HL-60 (cell line): ENCODE measurements at regions not wholly inside any gene's neighbourhood (a gene's known extent, or its start where the extent isn't known, plus 50 kb on each side); places are given as distances from the start of the nearest gene placed in this dataset.
A peak's percentile ranks its signal among the peaks of the same experiment; 100 is the strongest.

Experiments used
- DNase-seq, 2 experiments: peaks; one replicate each; pipeline ENCODE4 v3.0.0-alpha.2; 2010 to 2020; ENCODE audit warnings: low read depth in 1 of 2, low spot score in 1 of 2
- H3K27ac ChIP-seq: fragments of 250-450 bp; sonication (Bioruptor Pico); replicated peaks from 2 replicates; pipeline ENCODE4 v1.5.1; 2020; ENCODE audit warnings: mild to moderate bottlenecking, moderate library complexity
- H3K27me3 ChIP-seq: fragments of 250-450 bp; sonication (Bioruptor Pico); 2 replicates; pipeline ENCODE4 v1.5.1; 2021; ENCODE audit warnings: mild to moderate bottlenecking, moderate library complexity; ENCODE audit not compliant: insufficient read depth, poor library complexity, severe bottlenecking
- H3K4me3 ChIP-seq: replicated peaks from 2 replicates; pipeline ENCODE4 v1.5.1; 2011; ENCODE audit warnings: mild to moderate bottlenecking, control low read depth, low read length; ENCODE audit not compliant: insufficient read depth
- CTCF ChIP-seq: IDR thresholded peaks from one replicate; pipeline ENCODE4 v1.5.1; 2011; ENCODE audit warnings: low read length, control low read depth, inconsistent platforms; ENCODE audit not compliant: insufficient read depth
- GABPA ChIP-seq: IDR thresholded peaks from 2 replicates; pipeline ENCODE4 v1.6.1; 2012; ENCODE audit warnings: low read depth
- POLR2AphosphoS5 ChIP-seq: IDR thresholded peaks from 2 replicates; pipeline ENCODE4 v1.6.1; 2012; ENCODE audit warnings: low read depth
- REST ChIP-seq: IDR thresholded peaks from 2 replicates; pipeline ENCODE4 v1.6.1; 2012; ENCODE audit warnings: low read depth; ENCODE audit not compliant: insufficient replicate concordance
- SPI1 ChIP-seq: IDR thresholded peaks from 2 replicates; pipeline ENCODE4 v1.6.1; 2012; ENCODE audit warnings: low read depth, mild to moderate bottlenecking, borderline replicate concordance

GRCh38 chr3:188993181-188993580, 178.6 kb upstream of the TPRG1 start:
- Histone ChIP-seq H3K27me3 (no peaks in the 10 kb centered on the region), H3K4me3 (no peak overlapping the region)
- TF ChIP-seq SPI1, result no peak

GRCh38 chr3:189001559-189001958, 170.2 kb upstream of the TPRG1 start:
- no peak overlapping the region for H3K27ac ChIP-seq
- no peak for TF ChIP-seq SPI1
- no peak for TF ChIP-seq CTCF
- no peak for TF ChIP-seq GABPA
- no peak for TF ChIP-seq POLR2AphosphoS5
- TF ChIP-seq REST, result no peak
- no peak overlapping the region for H3K4me3 ChIP-seq
- peak in 1 of 2 experiments; percentile 8 for DNase-seq
- H3K27me3 ChIP-seq, result no peaks in the 10 kb centered on the region

More at GRCh38 chr3:188993181-188993580, 178.6 kb upstream of the TPRG1 start:
- DNase-seq, result no peak
- H3K27ac ChIP-seq, result no peak overlapping the region

GRCh38 chr3:189003410-189003809, 168.4 kb upstream of the TPRG1 start:
- Histone ChIP-seq H3K27me3 (no peaks in the 10 kb centered on the region), H3K27ac (no peak overlapping the region), H3K4me3 (no peak overlapping the region)
- DNase-seq, result no peak
- TF ChIP-seq REST (no peak), POLR2AphosphoS5 (no peak), CTCF (no peak), SPI1 (no peak), GABPA (no peak)

- DNase-seq, result no peak
- Histone ChIP-seq H3K27me3 (no peaks in the 10 kb centered on the region), H3K4me3 (no peak overlapping the region), H3K27ac (no peak overlapping the region)
- TF ChIP-seq GABPA, result no peak
- no peak for TF ChIP-seq SPI1
- no peak for TF ChIP-seq REST
- TF ChIP-seq POLR2AphosphoS5, result no peak
- TF ChIP-seq CTCF, result no peak
Measured at GRCh38 chr3:189013224-189013888, 158.4 kb upstream of the TPRG1 start.
